GM04503 (cell line): ENCODE measurements at regions not wholly inside any gene's neighbourhood (a gene's known extent, or its start where the extent isn't known, plus 50 kb on each side); places are given as distances from the start of the nearest gene placed in this dataset.
A peak's percentile ranks its signal among the peaks of the same experiment; 100 is the strongest.

Experiments used
- DNase-seq: peaks from one replicate; pipeline ENCODE4 v3.0.0-alpha.2; 2012; ENCODE audit warnings: low read depth

GRCh38 chr4:4808086-4808485 is 51.4 kb upstream of the MSX1 start:
- DNase-seq, result no peak

- no peak for DNase-seq
Observed at GRCh38 chr4:4805887-4806286, 53.6 kb upstream of the MSX1 start.

GRCh38 chr4:4803912-4804296 is 55.6 kb upstream of the MSX1 start:
- no peak for DNase-seq

GRCh38 chr4:4803216-4803911 is 56.1 kb upstream of the MSX1 start:
- no peak for DNase-seq

- no peak for DNase-seq
Observed at GRCh38 chr4:4800646-4801408, 58.6 kb upstream of the MSX1 start.

GRCh38 chr4:4794421-4794820 is 65.0 kb upstream of the MSX1 start:
- DNase-seq, result no peak

- peak; percentile 71 for DNase-seq
Observed at GRCh38 chr4:4792466-4792865, 67.0 kb upstream of the MSX1 start.

- DNase-seq, result no peak
Observed at GRCh38 chr4:4791299-4792111, 68.0 kb upstream of the MSX1 start.

GRCh38 chr4:4789462-4789861 is 70.0 kb upstream of the MSX1 start:
- no peak for DNase-seq

GRCh38 chr4:4788573-4788972 is 70.9 kb upstream of the MSX1 start:
- no peak for DNase-seq

- no peak for DNase-seq
Observed at GRCh38 chr4:4787421-4787820, 72.0 kb upstream of the MSX1 start.

- DNase-seq, result no peak
Observed at GRCh38 chr4:4784379-4784778, 75.1 kb upstream of the MSX1 start.

- no peak for DNase-seq
Observed at GRCh38 chr4:4783847-4784246, 75.6 kb upstream of the MSX1 start.

- DNase-seq, result no peak
Observed at GRCh38 chr4:4782969-4783368, 76.5 kb upstream of the MSX1 start.

GRCh38 chr4:4781936-4782707 is 77.3 kb upstream of the MSX1 start:
- DNase-seq, result no peak

- no peak for DNase-seq
Observed at GRCh38 chr4:4780729-4781244, 78.7 kb upstream of the MSX1 start.

GRCh38 chr4:4779486-4779885 is 80.0 kb upstream of the MSX1 start:
- no peak for DNase-seq

GRCh38 chr4:4779054-4779453 is 80.4 kb upstream of the MSX1 start:
- DNase-seq, result no peak

- no peak for DNase-seq
Observed at GRCh38 chr4:4778554-4778953, 80.9 kb upstream of the MSX1 start.

- DNase-seq, result no peak
Observed at GRCh38 chr4:4776934-4777333, 82.5 kb upstream of the MSX1 start.

- DNase-seq, result no peak
Observed at GRCh38 chr4:4776335-4776734, 83.1 kb upstream of the MSX1 start.

GRCh38 chr4:4775493-4776004 is 83.9 kb upstream of the MSX1 start:
- no peak for DNase-seq
